ENCODE measurements at regions not wholly inside any gene's neighbourhood (a gene's known extent, or its start where the extent isn't known, plus 50 kb on each side); places are given as distances from the start of the nearest gene placed in this dataset.

DNA sequence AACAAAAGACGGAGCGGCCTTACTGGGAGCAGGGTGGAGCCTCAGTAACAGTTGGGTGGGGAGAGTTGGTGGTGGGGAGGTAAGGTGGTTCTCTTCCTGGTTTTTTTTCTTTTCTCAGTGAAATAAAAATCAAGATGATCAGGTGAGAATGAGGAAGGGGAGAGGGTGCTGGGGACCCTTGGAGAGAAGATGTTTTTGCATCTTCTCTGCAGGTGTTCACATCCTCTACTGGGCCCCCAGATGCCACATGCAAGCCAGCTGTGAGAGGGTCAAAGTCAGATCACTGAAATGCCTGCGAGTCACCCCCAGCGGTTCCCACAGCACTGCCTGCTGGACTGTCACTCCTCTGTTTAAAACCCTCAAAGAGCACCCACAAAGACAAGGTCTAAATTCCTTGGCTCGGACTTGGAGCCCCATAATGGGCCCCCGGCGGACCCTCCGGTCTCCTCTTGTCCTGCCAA, 69.8 kb upstream of the FHL2 start:
- Mint-ChIP-seq H3K4me3 (no peak overlapping the region), H3K27ac (no peak overlapping the region), H3K4me1 (ENCODE audit: low read depth) (no peaks in the 10 kb centered on the region), H3K27me3 (peaks cover 7% of the 10 kb centered on the region), H3K36me3 (ENCODE audit: low read depth) (no peaks in the 10 kb centered on the region), H3K9me3 (no peaks in the 10 kb centered on the region)
- intact Hi-C loops (cut with micrococcal nuclease), result no loop called here

DNA sequence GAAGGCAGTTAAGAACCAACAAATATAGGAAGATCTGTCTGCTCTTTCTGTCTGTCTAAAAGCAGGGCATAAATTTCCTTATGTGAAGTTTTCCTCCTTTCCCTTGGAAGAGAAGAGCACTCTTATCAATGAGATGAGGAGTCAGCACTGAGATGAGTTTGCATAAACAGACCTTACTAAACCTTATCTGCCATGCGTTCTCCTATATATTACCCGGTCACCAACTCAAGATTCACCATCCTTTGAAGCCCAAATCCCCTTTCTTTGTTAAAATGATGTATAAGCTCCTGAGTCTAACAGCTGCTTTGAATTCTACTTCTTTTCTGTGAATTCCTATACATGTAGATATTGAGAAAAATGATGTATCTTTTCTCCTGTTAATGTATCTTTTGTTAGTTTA, 65.5 kb upstream of the FHL2 start:
- peaks cover 2% of the 10 kb centered on the region for H3K27me3 Mint-ChIP-seq
- intact Hi-C loops (cut with micrococcal nuclease), result no loop called here
- no peak overlapping the region for H3K27ac Mint-ChIP-seq
- no peak overlapping the region for H3K4me3 Mint-ChIP-seq
- H3K9me3 Mint-ChIP-seq, result no peaks in the 10 kb centered on the region
- no peaks in the 10 kb centered on the region for H3K36me3 Mint-ChIP-seq (ENCODE audit: low read depth)
- no peaks in the 10 kb centered on the region for H3K4me1 Mint-ChIP-seq (ENCODE audit: low read depth)

DNA sequence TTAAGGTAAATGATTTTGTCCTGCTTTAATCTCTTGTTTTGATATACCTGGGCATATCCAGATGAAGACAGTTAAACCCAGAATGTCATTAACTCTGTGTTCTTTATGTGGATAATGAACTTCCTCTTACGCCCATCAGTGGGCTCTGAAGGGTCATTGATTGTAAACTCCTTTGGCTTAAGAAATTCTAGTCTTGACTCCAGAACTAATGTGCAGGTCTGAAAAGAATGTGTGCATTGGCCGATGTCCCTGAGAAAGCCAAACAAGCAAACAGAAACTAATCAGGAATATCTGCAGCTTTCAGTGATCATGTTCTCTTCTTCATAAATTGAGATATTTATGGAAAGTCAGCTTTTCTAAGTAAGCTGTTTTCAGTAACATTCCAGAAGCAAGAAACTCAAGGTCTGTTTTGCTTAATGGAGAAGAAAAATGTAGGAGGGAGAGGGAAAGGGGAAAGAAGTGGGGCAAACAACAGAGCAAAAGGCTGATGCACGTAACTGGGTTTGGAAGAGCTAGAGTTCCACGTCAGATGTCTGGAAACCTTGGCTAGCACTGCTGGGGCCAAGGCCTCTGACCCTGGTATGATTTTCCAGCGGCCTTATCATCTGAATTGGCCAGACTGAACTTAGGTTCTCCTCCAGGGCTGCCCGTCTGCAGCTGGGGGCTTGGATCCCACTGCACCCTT, 61.3 kb upstream of the FHL2 start:
- Mint-ChIP-seq H3K27ac (no peak overlapping the region), H3K4me3 (no peak overlapping the region), H3K4me1 (ENCODE audit: low read depth) (peaks cover 2% of the 10 kb centered on the region), H3K9me3 (no peaks in the 10 kb centered on the region), H3K36me3 (ENCODE audit: low read depth) (no peaks in the 10 kb centered on the region), H3K27me3 (no peaks in the 10 kb centered on the region)
- intact Hi-C loops (cut with micrococcal nuclease), result no loop called here

DNA sequence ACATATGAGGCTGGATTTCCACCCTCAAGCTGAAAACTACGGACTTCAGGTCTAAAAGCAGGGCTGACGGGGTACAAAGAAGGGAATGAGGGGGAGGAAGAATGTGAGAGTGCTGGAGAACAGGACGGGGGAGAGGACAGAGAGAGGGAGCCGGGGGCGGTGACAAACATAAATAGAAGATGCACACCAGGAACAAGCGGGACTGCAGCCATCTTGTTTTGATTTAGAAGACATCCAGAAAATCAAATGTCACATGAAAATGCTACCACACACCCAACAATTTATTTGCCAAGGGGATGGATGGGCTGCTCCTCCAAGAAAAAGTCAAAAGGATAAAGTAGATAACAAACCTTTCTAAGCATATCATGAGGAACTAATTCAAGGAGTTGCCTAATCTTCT, 59.2 kb upstream of the FHL2 start:
- Mint-ChIP-seq H3K9me3 (no peaks in the 10 kb centered on the region), H3K4me3 (no peak overlapping the region), H3K27me3 (no peaks in the 10 kb centered on the region), H3K36me3 (ENCODE audit: low read depth) (no peaks in the 10 kb centered on the region), H3K27ac (no peak overlapping the region), H3K4me1 (ENCODE audit: low read depth) (peaks cover 10% of the 10 kb centered on the region)
- intact Hi-C loops (cut with micrococcal nuclease), result no loop called here

DNA sequence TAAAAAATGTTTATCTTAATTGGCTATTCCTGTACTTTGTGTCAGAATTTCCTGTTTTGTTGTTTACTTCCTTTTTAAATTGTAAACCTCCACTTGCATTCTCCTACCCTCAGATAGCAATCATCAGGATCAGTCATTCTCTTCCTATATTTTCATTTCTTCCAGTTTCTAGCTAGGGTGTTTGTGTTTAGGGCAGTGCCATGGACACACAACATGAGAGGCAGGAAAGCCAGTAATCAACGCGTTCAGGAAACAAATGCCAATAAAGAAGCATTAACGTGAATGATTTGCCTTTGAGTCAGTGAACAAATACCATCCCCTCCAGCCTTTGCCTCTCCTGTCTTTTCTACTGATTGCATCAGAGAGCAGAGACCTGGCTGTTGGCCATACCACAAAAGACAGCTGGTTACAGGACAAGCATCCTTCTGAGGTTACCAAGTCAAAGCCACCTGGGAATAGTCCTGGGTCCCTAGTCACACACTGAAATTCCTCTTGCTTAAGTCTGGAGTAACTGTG, 56.7 kb upstream of the FHL2 start:
- H3K27me3 Mint-ChIP-seq, result no peaks in the 10 kb centered on the region

DNA sequence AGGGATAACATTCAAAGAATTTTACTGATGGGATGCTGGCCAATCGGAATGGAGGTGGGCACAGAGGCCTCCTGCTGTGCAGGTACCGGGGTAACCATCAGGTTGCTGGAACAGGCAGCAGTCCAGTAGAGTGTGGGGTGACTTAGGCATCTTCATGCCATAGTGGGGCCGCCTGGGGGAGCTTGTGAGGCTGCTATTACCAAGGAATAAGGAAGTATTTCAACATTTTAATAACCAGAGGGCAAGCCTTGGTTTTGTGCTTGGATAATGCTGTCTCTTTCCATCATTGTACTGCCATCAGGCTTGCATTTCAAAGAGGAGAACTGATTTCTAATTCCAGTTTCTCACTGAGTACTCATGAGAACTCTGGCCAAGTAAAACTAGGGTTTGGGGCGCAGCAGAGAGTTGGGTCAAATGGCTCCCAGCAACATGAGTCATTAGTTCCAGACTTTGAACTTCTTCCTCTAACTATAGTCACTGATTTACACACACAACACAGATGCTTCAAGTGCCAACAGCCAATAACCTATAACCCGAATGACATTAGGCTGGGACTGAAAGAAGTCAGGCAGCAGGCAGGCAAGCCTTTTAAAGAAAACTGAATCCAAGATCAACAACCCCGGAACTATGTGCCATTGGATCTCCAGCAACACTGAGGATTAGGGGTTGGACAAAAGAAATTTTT, 56.1 kb upstream of the FHL2 start:
- Mint-ChIP-seq H3K9me3 (no peaks in the 10 kb centered on the region), H3K27ac (no peak overlapping the region), H3K27me3 (no peaks in the 10 kb centered on the region), H3K4me1 (ENCODE audit: low read depth) (peaks cover 10% of the 10 kb centered on the region), H3K4me3 (no peak overlapping the region), H3K36me3 (ENCODE audit: low read depth) (no peaks in the 10 kb centered on the region)
- intact Hi-C loops (cut with micrococcal nuclease), result no loop called here

More for the DNA sequence above, 56.7 kb upstream of the FHL2 start:
- Mint-ChIP-seq H3K4me3 (no peak overlapping the region), H3K36me3 (ENCODE audit: low read depth) (no peaks in the 10 kb centered on the region), H3K27ac (no peak overlapping the region), H3K9me3 (no peaks in the 10 kb centered on the region), H3K4me1 (ENCODE audit: low read depth) (peaks cover 10% of the 10 kb centered on the region)
- intact Hi-C loops (cut with micrococcal nuclease), result no loop called here

DNA sequence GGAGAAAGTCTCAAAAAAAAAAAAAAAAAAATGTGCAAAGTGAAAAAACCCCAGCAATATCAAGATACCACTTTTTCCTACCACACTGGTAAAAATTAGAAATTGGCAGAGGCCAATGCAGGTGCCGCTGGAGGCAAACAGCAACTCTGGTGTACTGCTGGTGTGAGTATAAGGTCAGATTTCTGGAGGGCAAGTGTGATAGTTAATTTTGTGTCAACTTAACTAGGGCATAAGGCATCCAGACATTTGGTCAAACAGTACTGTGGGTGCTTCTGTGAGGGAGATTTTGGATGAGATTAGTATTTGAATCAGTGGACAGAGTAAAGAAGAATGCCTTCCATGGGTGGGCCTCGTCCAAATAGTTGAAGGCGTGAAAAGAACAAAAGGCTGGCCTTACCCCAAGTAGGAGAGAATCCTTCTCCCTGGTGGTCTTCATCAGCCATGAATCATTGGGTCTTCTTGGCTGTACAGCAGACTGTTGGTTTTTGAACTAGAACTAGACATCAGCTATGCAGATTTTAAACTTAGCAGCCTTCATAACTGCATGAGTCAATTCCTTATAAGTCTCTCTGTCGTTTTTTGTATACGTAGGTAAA, 52.8 kb upstream of the FHL2 start:
- Mint-ChIP-seq H3K27me3 (no peaks in the 10 kb centered on the region), H3K4me3 (no peak overlapping the region), H3K9me3 (no peaks in the 10 kb centered on the region), H3K27ac (no peak overlapping the region), H3K36me3 (ENCODE audit: low read depth) (no peaks in the 10 kb centered on the region), H3K4me1 (ENCODE audit: low read depth) (peaks cover 10% of the 10 kb centered on the region)
- intact Hi-C loops (cut with micrococcal nuclease), result no loop called here

DNA sequence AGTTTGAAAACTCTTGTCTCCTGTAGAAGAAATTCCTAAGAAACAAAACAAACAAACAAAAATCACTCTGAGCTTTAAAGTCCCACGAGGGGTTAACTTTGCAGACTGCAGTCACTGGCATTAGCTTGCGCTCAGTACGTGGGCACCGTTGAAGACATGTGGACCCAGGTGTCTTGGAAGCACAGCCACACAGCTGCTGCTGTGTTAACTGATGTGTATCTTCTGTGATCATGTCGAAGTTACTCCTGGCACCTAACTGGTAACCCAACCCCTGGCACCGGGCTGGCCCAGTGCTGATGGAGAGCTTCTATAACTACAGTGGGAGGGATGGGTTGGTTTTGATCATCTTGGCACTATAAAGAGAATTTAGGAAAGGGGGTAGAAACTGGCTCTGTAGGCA, 51.6 kb upstream of the FHL2 start:
- H3K9me3 Mint-ChIP-seq, result no peaks in the 10 kb centered on the region
- no peak overlapping the region for H3K27ac Mint-ChIP-seq
- intact Hi-C loops (cut with micrococcal nuclease), result no loop called here
- no peaks in the 10 kb centered on the region for H3K36me3 Mint-ChIP-seq (ENCODE audit: low read depth)
- H3K4me1 Mint-ChIP-seq (ENCODE audit: low read depth), result peaks cover 10% of the 10 kb centered on the region
- H3K27me3 Mint-ChIP-seq, result no peaks in the 10 kb centered on the region
- H3K4me3 Mint-ChIP-seq, result no peak overlapping the region

DNA sequence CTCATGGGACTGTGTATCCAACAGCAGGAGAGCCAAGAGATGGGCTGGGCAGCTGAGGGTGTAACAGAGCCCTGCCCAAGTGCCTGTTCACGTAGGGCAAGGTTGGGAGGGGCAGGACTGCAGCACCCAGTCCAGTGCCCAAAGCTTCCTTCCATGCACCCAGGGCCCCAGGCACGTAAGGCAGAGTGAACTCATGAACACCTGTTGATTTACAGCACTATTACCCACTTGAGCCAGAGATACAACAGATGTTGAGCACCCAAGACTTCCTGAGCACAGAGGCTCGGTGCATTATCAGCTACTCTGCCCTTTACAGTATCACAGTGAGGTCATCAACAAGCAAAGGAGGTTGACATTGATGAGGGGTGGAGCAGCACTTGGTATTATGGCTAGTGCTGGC, 50.2 kb upstream of the FHL2 start:
- Mint-ChIP-seq H3K4me1 (ENCODE audit: low read depth) (no peaks in the 10 kb centered on the region), H3K9me3 (no peaks in the 10 kb centered on the region), H3K27ac (no peak overlapping the region), H3K4me3 (no peak overlapping the region), H3K36me3 (ENCODE audit: low read depth) (no peaks in the 10 kb centered on the region), H3K27me3 (no peaks in the 10 kb centered on the region)
- intact Hi-C loops (cut with micrococcal nuclease), result no loop called here

All from dendritic cell treated with granulocyte-macrophage colony-stimulating factor and Interleukin-4, amounts not matched to agents 40 ng/mL and 50 ng/mL, for 4 days (primary cell).